Stimulated activated CD4-positive, alpha-beta T cell treated with anti-CD3 and anti-CD28 coated beads, TNF-alpha, amount 100 ng/mL, for 24 hours (primary cell): ENCODE measurements at regions not wholly inside any gene's neighbourhood (a gene's known extent, or its start where the extent isn't known, plus 50 kb on each side); places are given as distances from the start of the nearest gene placed in this dataset.

Experiments used
- DNase-seq, 3 experiments: peaks; one replicate each; pipeline ENCODE4 v3.0.0-alpha.2; 2020; ENCODE audit warnings: low read depth in 3 of 3

GRCh38 chr7:41045556-41046123, 657.2 kb downstream of the INHBA start:
- no peak for DNase-seq

- DNase-seq: no peak
Measured at GRCh38 chr7:41039981-41040380, 662.9 kb downstream of the INHBA start.

- no peak for DNase-seq
Measured at GRCh38 chr7:41039386-41039953, 663.4 kb downstream of the INHBA start.

- no peak for DNase-seq
Measured at GRCh38 chr7:41038211-41038610, 664.7 kb downstream of the INHBA start.

- DNase-seq: no peak
Measured at GRCh38 chr7:41037691-41038090, 665.2 kb downstream of the INHBA start.

- DNase-seq: no peak
Measured at GRCh38 chr7:41035794-41036193, 667.1 kb downstream of the INHBA start.

- no peak for DNase-seq
Measured at GRCh38 chr7:41033500-41033899, 669.4 kb downstream of the INHBA start.

GRCh38 chr7:41030673-41031072, 672.2 kb downstream of the INHBA start:
- no peak for DNase-seq

GRCh38 chr7:41029072-41029499, 673.8 kb downstream of the INHBA start:
- DNase-seq: no peak

- no peak for DNase-seq
Measured at GRCh38 chr7:41028580-41028979, 674.3 kb downstream of the INHBA start.

- no peak for DNase-seq
Measured at GRCh38 chr7:41027428-41028115, 675.3 kb downstream of the INHBA start.

- DNase-seq: no peak
Measured at GRCh38 chr7:41024126-41024525, 678.8 kb downstream of the INHBA start.

- no peak for DNase-seq
Measured at GRCh38 chr7:41020056-41020455, 682.8 kb downstream of the INHBA start.

- no peak for DNase-seq
Measured at GRCh38 chr7:41013117-41013516, 689.8 kb downstream of the INHBA start.

- no peak for DNase-seq
Measured at GRCh38 chr7:41012041-41012440, 690.8 kb downstream of the INHBA start.

- DNase-seq: no peak
Measured at GRCh38 chr7:41010967-41011366, 691.9 kb downstream of the INHBA start.

- no peak for DNase-seq
Measured at GRCh38 chr7:41010418-41010817, 692.5 kb downstream of the INHBA start.

- DNase-seq: no peak
Measured at GRCh38 chr7:41007811-41008210, 695.1 kb downstream of the INHBA start.

GRCh38 chr7:41007351-41007751, 695.5 kb downstream of the INHBA start:
- DNase-seq: no peak

GRCh38 chr7:41006306-41006995, 696.4 kb downstream of the INHBA start:
- no peak for DNase-seq

GRCh38 chr7:41005374-41005901, 697.5 kb downstream of the INHBA start:
- no peak for DNase-seq

- DNase-seq: no peak
Measured at GRCh38 chr7:41003977-41004376, 698.9 kb downstream of the INHBA start.

GRCh38 chr7:41003611-41003940, 699.3 kb downstream of the INHBA start:
- no peak for DNase-seq
